ENCODE measurements at regions not wholly inside any gene's neighbourhood (a gene's known extent, or its start where the extent isn't known, plus 50 kb on each side); places are given as distances from the start of the nearest gene placed in this dataset.

GRCh38 chr3:70857916-70858315 is 545.5 kb upstream of the MDFIC2 start:
- H3K27ac ChIP-seq = no peak overlapping the region
- TF ChIP-seq ZFX (IDR thresholded peaks at IDR 0.05) = no peak
- no peak for TF ChIP-seq CTCF (conservative IDR thresholded peaks at IDR 0.05)

GRCh38 chr3:70856414-70857162 is 544.1 kb upstream of the MDFIC2 start:
- no peak overlapping the region for H3K27ac ChIP-seq
- TF ChIP-seq ZFX (IDR thresholded peaks at IDR 0.05) (no peak), CTCF (conservative IDR thresholded peaks at IDR 0.05) (no peak)

- H3K27ac ChIP-seq = no peak overlapping the region
- TF ChIP-seq ZFX (IDR thresholded peaks at IDR 0.05) = no peak
- TF ChIP-seq CTCF (conservative IDR thresholded peaks at IDR 0.05) = no peak
These were observed 542.7 kb upstream of the MDFIC2 start for GRCh38 chr3:70855149-70855548.

DNA sequence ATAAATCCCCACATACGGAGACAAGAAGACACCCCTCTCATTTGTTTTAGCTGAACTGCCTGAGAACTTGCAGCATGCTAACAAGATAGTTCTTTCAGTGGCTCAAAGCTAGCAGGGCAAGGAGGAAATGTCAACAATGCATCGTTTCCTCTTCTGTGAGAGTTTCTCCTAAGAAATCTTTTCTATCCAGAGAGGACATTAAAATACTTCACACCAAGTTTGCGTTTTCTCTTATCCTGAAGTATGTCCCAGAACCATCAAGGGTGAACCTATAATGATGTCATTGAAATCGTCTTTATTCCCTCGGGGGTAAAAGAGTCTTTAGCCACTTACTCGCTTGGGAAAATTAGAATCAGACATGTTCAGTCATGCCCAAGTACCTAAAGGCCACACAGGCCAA is 541.7 kb upstream of the MDFIC2 start:
- TF ChIP-seq CTCF (conservative IDR thresholded peaks at IDR 0.05) (no peak), ZFX (IDR thresholded peaks at IDR 0.05) (no peak)
- no peak overlapping the region for H3K27ac ChIP-seq

DNA sequence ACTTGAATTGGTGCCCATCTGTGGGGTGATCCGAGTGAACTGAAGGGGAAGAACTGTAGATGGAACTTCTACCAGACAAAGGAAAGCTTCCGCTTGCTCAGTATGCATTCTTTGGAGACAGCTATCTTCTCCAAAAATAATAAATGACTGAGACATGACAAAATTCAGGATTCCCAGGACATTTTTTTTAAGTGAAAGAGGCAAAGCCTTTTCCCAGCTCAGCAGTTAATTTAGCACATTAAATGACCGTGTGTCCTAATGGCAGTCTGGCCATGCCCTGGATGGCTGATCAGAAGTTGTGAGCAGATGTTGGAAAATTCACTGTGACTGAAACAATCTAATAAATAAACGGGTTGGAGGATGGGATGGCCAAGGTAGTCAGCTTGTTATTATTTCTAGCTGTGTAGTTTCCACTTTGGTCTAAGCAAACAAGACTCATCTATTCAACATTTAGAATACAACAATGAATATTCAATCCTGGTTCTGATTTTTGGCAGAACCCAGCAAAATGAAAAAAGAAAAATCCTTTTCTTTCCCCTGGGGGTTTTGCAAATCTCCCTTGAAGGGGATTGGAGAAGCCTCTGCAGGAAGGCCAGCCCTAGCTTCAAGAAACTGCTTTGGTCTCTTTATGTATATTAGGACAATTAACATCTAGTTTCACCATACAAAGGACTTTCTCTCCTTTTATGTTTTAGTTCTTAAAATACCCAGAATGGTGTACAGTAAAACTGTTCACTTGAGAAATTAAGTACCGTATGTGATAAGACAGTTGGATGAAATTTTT is 540.9 kb upstream of the MDFIC2 start:
- no peak overlapping the region for H3K27ac ChIP-seq
- TF ChIP-seq ZFX (IDR thresholded peaks at IDR 0.05) (no peak), CTCF (conservative IDR thresholded peaks at IDR 0.05) (no peak)

DNA sequence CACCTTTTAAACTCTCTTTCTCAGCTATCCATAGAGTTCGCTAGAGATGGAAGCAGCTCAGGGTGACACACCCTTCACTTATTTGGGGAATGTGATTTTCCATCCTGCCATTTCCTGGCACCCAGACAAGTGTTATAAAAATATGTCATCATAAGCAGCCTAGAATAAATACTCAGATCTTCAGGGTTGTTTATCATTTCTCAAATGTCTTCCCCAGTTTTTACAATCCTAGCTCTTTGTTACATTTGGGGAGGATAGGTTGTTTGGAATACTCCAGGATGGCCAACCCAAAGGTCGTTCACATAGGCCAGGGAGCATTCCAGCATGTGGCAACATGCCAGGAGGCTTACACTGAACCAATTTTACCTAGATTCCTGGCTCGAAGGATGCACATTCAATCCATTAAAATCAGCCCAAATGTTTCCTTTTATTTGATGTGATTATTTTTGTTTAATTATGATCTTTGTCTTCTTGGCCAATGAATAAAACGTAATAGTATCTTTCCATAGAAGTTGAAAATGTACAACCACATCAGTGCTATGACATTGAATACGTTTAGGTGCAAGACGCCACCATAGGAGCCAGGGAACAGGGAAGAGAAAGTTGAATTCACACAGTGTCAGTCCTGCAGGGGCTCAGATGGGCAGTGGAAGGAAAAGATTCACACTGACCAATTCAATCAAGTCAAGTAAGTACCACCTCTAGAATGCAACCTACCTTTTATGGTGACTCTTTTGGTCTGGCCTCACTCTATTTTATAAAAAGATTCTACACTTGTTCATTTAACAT is 537.7 kb upstream of the MDFIC2 start:
- no peak overlapping the region for H3K27ac ChIP-seq
- TF ChIP-seq ZFX (IDR thresholded peaks at IDR 0.05) = no peak
- TF ChIP-seq CTCF (conservative IDR thresholded peaks at IDR 0.05) = no peak

Measured in C4-2B (cell line).